Activated naive CD4-positive, alpha-beta T cell (primary cell): ENCODE measurements at regions not wholly inside any gene's neighbourhood (a gene's known extent, or its start where the extent isn't known, plus 50 kb on each side); places are given as distances from the start of the nearest gene placed in this dataset.
"Not testable (repeated sequence)": the region's sequence is repeated elsewhere in the genome, so short reads cannot be mapped to it uniquely, and the experiment has no call there.

Experiments
- DNase-seq, 4 experiments: peaks; one replicate each; lab custom pipeline; 2025; lab: John Stamatoyannopoulos, UW

DNA sequence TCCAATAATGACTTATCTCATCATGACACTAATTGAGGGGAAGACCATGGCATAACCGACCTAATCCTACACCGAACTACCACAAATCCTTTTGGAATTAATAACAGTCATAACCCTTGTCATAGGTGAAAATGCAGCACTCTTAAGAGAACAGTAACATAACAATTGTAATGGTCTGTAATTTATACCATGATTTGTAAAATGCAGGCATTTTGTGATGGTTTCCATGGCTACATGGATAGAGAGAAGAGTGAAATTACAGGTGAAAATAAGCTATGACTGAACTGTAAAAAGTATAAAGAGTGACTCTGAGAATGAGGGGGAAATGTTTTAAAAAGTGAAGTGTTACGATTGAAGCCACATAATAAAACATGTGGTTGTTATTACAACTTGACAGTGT, 494.1 kb upstream of the SLC39A10 start:
- DNase-seq, result no peak

DNA sequence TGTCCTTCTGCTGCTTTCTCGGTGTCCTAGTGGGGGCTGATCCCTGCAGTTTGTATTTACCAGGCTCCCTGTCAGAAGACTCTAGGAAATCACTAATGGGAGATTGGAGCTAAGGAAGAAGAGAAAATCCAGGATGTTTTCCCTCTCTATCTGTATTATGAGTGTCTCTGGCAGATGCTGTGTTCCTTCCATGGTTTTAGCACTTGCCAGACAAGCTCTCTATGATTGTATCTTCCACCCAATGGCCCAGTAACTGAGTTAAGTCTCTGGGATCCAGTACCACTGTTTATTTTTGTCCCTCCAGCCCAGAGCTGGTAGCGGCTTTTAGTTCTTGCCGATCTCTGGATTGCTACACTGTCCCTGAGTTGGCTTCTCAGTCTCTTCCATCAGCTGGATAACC, 494.8 kb upstream of the SLC39A10 start:
- DNase-seq, result no peak

DNA sequence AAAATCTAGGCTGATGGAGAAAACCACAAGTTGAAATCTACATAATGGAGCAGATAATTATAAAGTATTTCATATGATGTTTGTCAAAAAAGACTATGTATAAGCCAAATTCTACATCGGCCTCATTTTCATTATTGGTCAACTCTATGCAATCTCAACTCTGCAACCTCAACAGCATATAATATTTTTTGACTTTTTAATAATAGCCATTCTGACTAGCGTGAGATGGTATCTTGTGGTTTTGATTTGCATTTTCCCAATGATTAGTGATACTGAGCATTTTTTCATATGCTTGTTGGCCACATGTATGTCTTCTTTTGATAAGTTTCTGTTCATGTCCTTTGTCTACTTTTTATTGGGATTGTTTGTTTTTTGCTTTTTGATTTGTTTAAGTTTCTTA, 496.1 kb upstream of the SLC39A10 start:
- DNase-seq, result no peak

DNA sequence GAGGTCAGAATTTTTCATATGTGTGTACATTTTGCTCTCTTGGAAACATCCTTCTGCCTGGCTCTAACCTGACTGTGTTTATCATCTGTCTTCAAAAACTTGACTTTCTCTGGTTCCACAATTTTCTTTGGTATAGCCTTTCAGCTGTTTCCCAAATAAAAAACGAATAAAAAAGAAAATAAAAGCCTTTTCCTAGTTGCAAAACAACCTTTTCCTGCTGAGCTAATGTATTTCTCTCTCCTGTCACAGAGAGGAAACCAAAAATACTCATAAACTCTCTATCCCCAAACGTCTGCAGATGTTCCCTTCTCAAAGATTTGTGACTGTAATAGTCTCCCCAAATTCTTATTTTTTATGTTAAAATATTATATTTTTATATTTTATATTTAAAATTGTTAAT, 505.3 kb upstream of the SLC39A10 start:
- no peak for DNase-seq

DNA sequence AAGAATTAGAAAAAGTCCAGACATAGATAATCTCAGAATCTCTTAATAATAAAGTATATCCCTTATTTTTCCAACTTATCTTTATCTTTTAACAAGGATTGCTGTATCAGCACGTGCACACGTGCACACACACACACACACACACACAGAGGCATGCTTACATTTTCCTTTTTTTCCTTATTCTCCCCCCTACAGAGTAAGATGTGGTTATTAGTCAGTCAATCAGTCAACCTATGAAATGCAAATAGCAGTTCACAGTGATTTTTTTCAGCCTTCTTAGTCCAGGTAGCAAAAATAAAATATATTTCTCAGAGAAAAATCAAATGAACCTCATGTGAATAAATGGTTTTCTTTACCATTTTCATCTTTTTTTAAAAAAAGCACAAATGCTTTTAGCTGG, 506.2 kb upstream of the SLC39A10 start:
- no peak for DNase-seq

DNA sequence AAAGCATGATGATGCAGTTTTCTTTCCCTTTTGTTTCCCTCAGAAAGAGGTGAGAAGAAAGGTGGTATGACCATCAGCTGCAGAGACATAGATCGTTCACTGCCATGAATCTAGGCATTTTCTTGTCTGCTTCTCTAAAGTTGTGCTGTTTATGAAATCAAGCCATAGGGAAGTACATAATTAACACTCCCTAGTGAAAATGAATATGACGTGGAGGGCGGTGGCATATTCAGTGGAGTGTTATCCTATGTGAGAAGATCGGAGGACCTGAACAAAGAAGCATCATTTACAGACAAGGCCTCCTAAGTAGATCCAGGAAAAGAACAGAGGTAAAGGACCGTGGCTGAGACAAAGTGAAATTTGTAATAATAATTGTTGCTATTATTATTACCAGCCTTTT, 509.0 kb upstream of the SLC39A10 start:
- no peak for DNase-seq

DNA sequence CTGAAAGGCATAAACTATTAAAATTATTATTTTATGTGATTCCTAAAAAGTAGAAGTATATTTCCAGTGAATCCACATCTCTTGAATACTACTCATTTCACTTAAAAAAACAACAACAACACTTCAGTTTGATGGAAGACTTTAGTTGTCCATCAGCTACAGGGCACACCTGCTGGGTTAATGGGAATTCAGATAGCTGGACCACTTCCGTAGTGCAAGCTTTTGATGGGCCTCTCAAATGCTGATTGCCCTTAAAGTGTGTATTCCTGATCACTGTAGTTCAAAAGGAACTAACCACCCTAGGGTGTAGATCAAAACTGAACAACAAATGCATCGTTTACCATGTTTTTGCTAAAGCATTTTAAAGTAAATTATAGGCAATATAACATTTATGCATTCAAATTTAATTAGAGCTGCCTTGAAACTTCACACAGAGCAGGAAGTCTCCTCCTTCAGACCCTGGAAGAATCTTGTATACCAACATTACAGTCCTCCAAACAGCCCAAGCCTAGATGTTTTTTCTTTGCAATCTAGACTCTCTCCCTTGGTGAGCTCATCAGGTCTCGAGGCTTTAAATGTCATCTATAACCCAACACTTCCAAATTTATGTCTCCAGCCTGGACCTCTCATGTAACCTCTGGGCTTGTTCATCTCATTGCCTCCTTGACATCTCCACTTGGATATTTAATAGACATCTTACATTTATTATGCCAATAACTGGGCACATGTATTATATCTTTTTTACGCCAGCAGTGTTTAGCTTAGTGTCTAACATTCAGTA, 510.1 kb upstream of the SLC39A10 start:
- DNase-seq, result no peak

DNA sequence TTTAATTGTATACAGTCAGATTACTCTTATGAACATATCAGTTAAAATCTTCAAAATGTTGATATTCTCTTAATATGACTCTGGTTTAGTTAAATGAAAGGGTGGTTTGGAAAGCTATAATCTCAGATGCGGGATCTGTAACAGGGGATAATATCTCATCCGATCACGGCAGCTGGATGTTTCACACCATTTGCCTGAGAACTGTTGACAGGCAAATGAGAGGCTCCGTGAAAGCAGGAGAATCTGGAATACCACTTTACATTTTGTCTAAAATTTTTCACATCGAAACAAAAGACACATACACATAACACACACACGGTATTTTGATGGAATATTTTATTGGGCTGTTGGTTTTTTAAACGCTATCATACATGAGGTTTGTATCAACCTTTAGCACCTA, 518.6 kb upstream of the SLC39A10 start:
- no peak for DNase-seq

DNA sequence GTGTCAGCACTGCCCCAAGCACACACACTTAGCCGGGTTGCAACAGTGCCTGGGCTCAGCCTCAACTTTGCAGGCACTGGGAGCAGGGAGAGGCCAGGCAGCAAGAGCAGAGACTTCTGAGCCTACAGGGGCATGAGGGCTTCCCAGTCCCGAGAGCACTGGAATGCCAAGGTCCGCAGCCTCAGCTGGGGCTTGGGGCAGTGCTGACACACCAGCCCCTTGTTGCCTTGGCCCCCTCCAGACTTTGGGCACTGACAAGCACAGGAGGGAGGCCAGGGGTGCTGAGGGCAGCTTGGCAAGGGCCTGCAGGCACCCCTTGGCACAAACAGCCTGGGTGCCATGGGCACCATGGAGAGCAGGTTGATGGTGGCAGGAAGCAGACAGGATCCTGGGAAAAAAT, 531.1 kb upstream of the SLC39A10 start:
- DNase-seq, result not testable (repeated sequence)

DNA sequence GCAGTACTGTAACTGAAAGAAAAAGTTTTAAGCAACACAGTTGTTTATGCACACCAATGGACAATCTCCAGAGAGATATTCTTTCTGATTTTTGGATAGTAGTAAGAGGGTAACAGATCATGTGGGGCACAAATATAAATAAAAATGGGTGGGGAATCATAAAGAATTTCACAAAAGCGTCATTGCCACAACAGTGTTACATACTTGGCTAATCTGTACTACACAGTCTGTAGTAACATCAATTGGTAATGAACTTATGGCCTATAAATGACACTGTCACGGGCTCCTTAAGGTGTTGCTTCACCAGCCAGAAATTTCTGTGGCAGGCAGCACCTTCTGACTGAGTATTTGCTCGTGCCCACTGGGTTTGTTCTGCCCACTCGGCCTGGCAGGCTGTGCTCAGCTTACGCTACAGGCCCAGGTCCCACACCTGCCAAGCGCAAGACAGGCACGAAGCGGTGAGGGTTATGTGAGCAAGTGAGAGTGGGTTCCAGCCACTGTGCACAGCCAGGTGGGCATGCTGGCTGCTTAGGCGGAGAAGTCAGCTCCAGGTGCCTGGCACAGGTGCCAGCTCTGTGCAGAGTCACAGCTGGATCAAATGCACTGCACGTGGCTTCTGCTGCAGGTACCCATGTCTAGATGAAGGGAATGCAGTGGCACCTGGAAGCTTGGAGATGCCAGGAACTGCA, 532.5 kb upstream of the SLC39A10 start:
- no peak for DNase-seq

DNA sequence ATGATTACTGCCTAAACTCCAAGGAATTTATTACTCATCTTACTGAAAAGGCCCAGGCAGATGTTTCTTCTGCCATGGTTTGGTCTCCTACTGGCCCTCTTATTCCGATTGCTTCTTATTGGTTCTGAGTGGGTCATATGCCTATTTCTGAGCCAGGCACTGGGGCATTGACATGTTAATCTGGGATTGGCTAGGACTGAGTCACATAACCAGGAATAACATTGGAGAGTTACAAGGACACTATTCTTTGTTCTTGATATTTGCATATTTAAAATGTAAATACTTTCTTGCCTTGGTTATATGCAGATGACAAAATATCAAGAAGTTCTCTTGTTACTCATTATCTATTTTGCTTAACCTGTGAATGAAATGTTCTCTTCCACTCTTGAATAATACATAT, 534.4 kb upstream of the SLC39A10 start:
- DNase-seq, result no peak

DNA sequence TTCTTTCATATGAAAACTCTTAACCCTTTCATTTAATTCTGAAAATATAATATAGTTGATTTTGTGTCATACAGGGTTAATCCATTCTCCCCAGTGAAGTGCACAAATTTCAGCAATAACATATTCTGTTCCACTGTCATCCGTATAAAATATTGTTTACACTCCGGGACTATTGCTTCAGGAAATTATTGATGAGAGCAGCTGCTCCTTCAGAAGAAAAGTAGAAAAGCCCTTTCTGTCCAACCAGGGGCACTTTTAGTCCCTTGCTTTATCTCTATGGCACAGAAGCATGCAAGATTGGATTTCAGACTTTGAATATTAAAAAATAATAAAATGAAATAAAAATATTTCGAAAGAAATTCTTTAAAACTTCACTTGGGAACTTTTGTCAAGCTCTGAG, 535.7 kb upstream of the SLC39A10 start:
- DNase-seq, result no peak

DNA sequence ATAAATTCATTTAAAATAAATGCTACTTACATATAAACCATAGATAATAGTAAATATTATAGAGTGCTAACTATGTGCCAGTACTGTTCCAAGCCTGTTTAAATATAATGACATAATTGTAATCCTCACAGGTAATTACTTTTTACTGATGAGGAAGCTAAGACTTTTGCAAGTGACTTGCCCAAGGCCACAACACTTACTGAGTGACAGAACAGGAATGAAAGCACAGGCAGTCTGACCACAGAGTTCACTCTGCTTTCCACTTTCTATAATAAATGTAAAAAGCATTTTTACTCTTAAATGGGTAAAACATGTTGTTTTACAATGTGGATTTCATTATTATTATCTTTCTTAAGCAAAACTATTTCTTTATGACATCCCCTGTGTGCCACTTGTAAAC, 537.8 kb upstream of the SLC39A10 start:
- DNase-seq, result no peak

DNA sequence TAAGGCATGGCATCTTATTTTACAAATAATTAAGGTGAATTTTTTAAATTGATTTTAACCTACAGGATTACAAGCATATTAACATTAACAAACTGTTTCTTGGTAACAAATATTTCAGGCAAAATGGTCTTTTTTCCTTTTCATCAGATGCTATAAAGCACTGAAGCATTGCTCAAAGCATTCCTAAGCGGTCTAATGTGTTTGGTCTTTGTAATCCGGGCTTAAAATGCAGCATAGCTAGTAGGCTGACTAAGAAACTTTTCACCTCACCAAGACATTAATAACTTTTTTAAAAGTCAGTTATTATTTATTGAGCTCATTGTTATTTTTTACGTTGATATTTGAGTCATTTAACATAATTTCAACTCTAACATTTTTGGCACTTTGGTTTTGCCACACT, 538.8 kb upstream of the SLC39A10 start:
- no peak for DNase-seq

DNA sequence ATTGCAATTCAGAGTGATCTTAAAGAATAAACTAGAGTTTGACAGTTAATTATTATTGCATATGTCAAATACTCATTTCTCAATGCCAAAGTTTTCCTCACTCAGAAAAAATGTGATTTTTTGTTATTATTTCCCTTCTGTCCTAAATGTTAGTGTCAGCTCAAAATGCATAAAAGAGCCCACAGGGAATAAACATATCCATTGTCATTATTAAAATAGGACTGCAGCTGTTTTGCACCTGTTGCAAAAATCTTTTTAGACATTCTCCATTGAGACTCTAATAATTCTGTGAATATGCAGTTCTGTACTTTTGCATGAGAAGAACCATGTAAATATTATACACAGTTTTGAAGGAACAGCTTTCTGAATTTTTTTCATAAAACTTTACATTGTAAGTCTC, 540.0 kb upstream of the SLC39A10 start:
- no peak for DNase-seq

DNA sequence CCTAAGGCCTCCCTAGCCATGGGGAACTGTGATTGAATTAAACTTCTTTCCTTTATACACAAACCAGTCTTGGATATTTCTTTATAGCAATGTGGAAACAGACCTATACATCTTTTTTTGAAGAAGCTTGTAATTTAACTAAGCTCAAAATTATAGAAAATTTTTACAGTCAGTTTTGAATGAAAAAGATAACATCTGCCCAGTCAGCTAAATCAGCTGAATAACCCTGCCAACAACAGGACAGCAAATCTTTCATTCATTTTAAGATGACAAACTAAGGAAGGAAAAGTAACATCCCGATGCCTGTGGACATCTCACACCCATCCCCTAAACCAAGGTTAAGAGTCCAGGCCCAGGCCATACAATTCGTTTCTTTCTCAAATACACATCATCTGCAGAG, 541.3 kb upstream of the SLC39A10 start:
- DNase-seq, result no peak

DNA sequence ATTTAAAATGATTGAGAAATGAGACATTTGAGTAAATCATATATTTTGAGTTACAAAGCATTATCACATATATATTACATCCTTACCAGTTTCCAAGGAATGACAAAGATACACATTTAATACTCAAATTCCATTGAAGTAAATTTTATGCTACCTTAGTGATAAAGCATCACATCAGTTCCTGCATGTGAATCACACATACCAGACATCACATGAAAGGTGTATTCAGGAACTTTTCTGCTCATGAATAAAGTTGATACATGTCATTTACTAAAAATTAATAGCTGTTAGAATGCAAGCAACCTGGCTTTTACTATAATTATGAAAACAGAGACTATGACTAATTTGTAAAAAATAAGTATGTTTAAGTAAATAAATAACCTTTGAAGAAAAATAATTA, 548.8 kb upstream of the SLC39A10 start:
- no peak for DNase-seq

DNA sequence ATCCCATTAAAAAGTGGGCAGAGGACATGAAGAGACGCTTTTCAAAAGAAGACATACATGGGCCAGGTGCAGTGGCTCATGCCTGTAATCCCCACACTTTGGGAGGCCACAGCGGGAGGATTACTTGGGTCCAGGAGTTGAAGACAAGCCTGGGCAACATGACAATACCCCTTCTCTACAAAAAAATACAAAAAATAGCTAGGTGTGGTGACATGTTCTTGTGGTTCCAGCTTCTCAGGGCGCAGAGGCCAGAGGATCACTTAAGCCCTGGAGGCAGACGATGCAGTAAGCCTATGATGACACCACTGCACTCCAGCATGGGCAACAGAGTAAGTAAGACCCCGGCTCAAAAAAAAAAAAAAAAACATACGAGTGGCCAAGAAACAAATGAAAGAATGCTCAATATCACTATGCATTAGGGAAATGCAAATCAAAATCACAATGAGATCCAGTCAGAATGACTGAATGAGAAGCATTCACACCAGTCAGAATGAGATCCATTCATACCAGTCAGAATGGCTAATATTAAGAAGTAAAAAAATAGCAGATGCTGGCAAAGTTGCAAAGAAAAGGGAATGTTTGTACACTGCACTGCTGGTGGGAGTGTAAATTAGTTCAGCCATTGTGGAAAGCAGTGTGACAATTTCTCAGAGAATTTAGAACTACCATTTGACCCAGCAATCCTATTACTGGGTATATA, 550.2 kb upstream of the SLC39A10 start:
- no peak for DNase-seq

DNA sequence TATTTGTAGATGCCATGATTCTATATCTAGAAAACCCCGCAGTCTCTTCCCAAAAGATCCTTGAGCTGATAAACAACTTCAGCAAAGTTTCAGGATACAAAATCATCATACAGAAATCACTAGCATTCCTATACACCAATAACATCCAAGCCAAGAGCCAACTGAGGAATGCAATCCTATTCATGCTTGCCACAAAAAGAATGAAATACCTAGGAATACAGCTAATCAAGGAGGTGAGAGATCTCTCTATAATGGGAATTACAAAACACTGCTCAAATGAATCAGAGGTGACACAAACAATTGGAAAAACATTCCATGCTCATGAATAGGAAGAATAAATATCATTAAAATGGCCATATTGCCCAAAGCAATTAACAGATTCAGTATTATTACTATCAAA, 551.4 kb upstream of the SLC39A10 start:
- DNase-seq, result no peak

DNA sequence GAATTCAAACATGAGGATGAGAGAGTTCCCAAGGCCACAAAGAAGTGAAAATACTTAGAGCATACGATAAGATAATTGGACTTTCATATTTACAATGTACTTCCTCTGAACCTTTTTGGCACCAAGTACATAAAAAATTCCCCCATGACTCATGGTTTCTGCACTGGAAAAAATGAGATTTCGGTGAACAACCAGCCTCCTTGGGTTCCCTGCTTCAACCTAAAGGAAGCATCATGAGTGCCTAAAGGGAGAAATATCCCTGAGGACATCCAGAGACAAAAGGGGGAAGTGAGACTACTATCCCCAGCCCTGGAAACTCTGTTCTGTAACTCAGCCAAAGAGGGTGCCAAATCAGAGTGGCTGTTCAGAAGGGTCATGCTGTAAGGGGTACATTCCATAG, 562.7 kb upstream of the SLC39A10 start:
- no peak for DNase-seq

DNA sequence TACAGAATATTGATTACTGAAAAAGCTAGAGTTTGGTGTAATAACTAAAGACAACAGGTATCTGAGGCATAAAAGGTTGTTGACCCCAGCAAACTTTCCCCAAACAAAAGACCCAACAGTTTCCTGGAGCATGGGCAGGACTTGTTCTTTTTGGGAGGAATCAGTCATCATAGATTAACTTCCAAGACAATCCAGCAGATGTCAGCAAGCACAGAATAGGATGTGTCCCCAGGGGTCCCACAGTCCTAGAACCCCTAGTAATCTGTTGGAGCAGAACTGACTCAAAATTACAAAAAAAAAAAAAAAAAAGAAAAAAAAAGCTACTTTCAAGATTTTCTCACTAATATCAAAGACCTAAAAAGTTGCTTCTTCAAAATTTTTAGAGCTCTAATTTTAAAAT, 564.7 kb upstream of the SLC39A10 start:
- no peak for DNase-seq

DNA sequence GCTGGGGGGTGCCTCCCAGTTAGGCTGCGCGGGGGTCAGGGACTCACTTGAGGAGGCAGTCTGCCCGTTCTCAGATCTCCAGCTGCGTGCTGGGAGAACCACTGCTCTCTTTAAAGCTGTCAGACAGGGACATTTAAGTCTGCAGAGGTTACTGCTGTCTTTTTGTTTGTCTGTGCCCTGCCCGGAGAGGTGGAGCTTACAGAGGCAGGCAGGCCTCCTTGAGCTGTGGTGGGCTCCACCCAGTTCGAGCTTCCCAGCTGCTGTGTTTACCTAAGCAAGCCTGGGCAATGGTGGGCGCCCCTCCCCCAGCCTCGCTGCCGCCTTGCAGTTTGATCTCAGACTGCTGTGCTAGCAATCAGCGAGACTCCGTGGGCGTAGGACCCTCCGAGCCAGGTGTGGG, 584.2 kb upstream of the SLC39A10 start:
- DNase-seq, result not testable (repeated sequence)

DNA sequence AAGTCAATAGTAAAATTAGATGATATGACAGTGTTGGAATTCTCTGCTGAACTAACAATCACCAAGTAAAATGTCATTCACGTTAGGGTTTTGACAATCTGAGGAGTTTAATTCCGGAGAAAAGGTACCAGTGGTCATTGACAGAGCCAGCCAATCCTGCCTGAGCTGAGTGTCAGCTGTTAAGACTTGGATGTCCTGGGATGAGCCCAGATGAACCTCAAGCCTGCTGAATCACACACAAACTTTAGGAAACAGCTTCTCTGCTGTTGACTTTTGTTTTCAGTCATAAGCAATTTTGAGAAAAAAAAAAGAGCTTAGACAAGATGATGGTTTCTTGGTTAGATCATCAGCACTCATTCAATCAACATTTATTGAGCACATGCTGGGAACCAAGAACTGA, 600.0 kb upstream of the SLC39A10 start:
- no peak for DNase-seq
